Stomach (tissue), 4 donors: ENCODE measurements at regions not wholly inside any gene's neighbourhood (a gene's known extent, or its start where the extent isn't known, plus 50 kb on each side); places are given as distances from the start of the nearest gene placed in this dataset.

Source experiments
- CTCF ChIP-seq, 7 experiments: fragments of 450-650 bp in 4 of 7; fragments of 200-600 bp in 3 of 7; sonication (generic) in 3 of 7; IDR thresholded peaks; one replicate each; pipeline ENCODE4 v1.5.1; 2016 to 2019; ENCODE audit warnings: antibody characterized with exemption in 7 of 7, control low read depth in 2 of 7, mild to moderate bottlenecking in 1 of 7
- EP300 ChIP-seq: sonication (generic); formaldehyde crosslinking; IDR thresholded peaks from one replicate; pipeline ENCODE4 v1.6.1; 2017; ENCODE audit warnings: antibody characterized with exemption
- POLR2A ChIP-seq, 4 donors: fragments of 450-650 bp; IDR thresholded peaks; one replicate each; pipeline ENCODE4 v1.6.1; 2016; ENCODE audit warnings: antibody characterized with exemption in 4 of 4, control low read depth in 2 of 4, mild to moderate bottlenecking in 1 of 4, moderate library complexity in 1 of 4

DNA sequence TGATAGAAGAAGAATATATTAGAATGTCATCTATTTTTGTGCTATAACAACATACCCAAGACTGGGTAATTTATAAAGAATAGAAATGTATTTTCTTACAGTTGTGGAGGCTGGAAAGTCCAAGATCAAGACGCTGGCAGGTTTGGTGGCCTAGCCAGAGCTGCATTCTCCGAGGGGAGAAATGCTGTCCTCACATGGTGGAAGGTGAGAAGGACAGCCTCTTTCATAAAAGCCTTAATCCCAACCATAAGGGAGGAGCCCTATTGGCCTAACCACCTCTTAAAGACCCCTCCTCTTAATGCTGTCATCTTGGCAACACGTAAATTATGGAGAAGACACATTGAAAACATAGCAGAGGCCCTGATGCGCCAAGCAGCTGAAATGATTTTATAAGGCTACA is 60.1 kb upstream of the KAZN start:
- TF ChIP-seq CTCF (IDR thresholded peaks at IDR 0.05): no peak
- TF ChIP-seq POLR2A (IDR thresholded peaks at IDR 0.05): no peak
- no peak for TF ChIP-seq EP300
